H1 (cell line): ENCODE measurements at regions not wholly inside any gene's neighbourhood (a gene's known extent, or its start where the extent isn't known, plus 50 kb on each side); places are given as distances from the start of the nearest gene placed in this dataset.
A peak's percentile ranks its signal among the peaks of the same experiment; 100 is the strongest.
"Not testable (repeated sequence)": the region's sequence is repeated elsewhere in the genome, so short reads cannot be mapped to it uniquely, and the experiment has no call there.

Source experiments
- CTCF ChIA-PET: fragments of 300-600 bp; sonication (Branson Sonifier 250); formaldehyde crosslinking; loops from one replicate; lab custom pipeline; 2021; ENCODE audit not compliant: partially characterized antibody; lab: Charles Lee
- POLR2A ChIA-PET: fragments of 300-600 bp; sonication (Branson Sonifier 250); formaldehyde crosslinking; loops from one replicate; lab custom pipeline; 2021; ENCODE audit warnings: inconsistent platforms; ENCODE audit not compliant: partially characterized antibody; lab: Charles Lee
- DNase-seq, 2 experiments: peaks; one replicate each; pipeline versions ENCODE4 v3.0.0 to v3.0.0-alpha.2; 2010 to 2022; ENCODE audit warnings: low spot score in 2 of 2, low read depth in 1 of 2, mixed read lengths in 1 of 2
- FAIRE-seq: peaks from 2 replicates; lab custom pipeline; 2011; peaks lifted over from hg19 to GRCh38; lab: Jason Lieb, UNC
- H2AFZ ChIP-seq: 2 replicates; pipeline ENCODE4 v1.8.1; 2012; ENCODE audit warnings: low read length, inconsistent platforms
- H2AK5ac ChIP-seq: 2 replicates; pipeline ENCODE4 v1.6.1; 2013; ENCODE audit warnings: low read depth, low read length
- H2BK120ac ChIP-seq: replicated peaks from 2 replicates; pipeline ENCODE3; 2013; ENCODE audit warnings: low read depth, low read length, inconsistent platforms
- H2BK12ac ChIP-seq: 2 replicates; pipeline ENCODE4 v1.6.1; 2013; ENCODE audit warnings: low read depth, low read length
- H2BK15ac ChIP-seq: 2 replicates; pipeline ENCODE4 v1.6.1; 2013; ENCODE audit warnings: low read length
- H2BK20ac ChIP-seq: 2 replicates; pipeline ENCODE4 v1.6.1; 2013; ENCODE audit warnings: low read length
- H2BK5ac ChIP-seq: 2 replicates; pipeline ENCODE4 v1.6.1; 2013; ENCODE audit warnings: low read depth, low read length
- H3K14ac ChIP-seq: 2 replicates; pipeline ENCODE4 v1.6.1; 2013; ENCODE audit warnings: inconsistent platforms; ENCODE audit not compliant: insufficient read length
- H3K18ac ChIP-seq: 2 replicates; pipeline ENCODE4 v1.6.1; 2013; ENCODE audit warnings: low read length; ENCODE audit errors: extremely low read depth
- H3K23ac ChIP-seq: 2 replicates; pipeline ENCODE4 v1.6.1; 2013; ENCODE audit warnings: inconsistent platforms; ENCODE audit not compliant: insufficient read length
- H3K23me2 ChIP-seq: 2 replicates; pipeline ENCODE4 v1.6.1; 2013; ENCODE audit warnings: low read depth, low read length
- H3K27ac ChIP-seq: 2 replicates; pipeline ENCODE4 v1.6.1; 2011; ENCODE audit warnings: low read depth, low read length, inconsistent platforms
- H3K27me3 ChIP-seq, 4 experiments: replicated peaks in 1 of 4; 1 replicate in 1 of 4; 2 replicates in 3 of 4; pipeline versions ENCODE4 v1.6.1 to v1.8.1; 2011 to 2013; ENCODE audit warnings: low read length in 3 of 4, mild to moderate bottlenecking in 3 of 4, inconsistent platforms in 2 of 4, mixed read lengths in 2 of 4, moderate library complexity in 1 of 4; ENCODE audit not compliant: control insufficient read depth in 3 of 4, insufficient read depth in 3 of 4; ENCODE audit errors: extremely low read depth in 1 of 4
- H3K36me3 ChIP-seq, 4 experiments: 2 replicates each; pipeline versions ENCODE4 v1.6.1 to v1.8.1; 2011 to 2013; ENCODE audit warnings: mild to moderate bottlenecking in 4 of 4, low read length in 3 of 4, moderate library complexity in 2 of 4, control low read depth in 1 of 4, inconsistent platforms in 1 of 4; ENCODE audit not compliant: insufficient read depth in 4 of 4, control insufficient read depth in 2 of 4
- H3K4ac ChIP-seq: replicated peaks from 2 replicates; pipeline ENCODE3; 2013; ENCODE audit warnings: low read length, low read depth, mixed read lengths, inconsistent platforms; ENCODE audit not compliant: insufficient read length
- H3K4me1 ChIP-seq, 4 experiments: replicated peaks in 1 of 4; 1 replicate in 1 of 4; 2 replicates in 3 of 4; pipeline versions ENCODE4 v1.6.1 to v1.8.1; 2011 to 2013; ENCODE audit warnings: low read length in 3 of 4, inconsistent platforms in 2 of 4, mixed read lengths in 1 of 4; ENCODE audit not compliant: insufficient read depth in 4 of 4, control insufficient read depth in 3 of 4
- H3K4me2 ChIP-seq, 2 experiments: 2 replicates each; pipeline versions ENCODE4 v1.6.1 to v1.8.1; 2011 to 2013; ENCODE audit warnings: low read depth in 2 of 2, low read length in 2 of 2, control low read depth in 1 of 2, inconsistent platforms in 1 of 2, mild to moderate bottlenecking in 1 of 2; ENCODE audit not compliant: insufficient read depth in 1 of 2
- H3K4me3 ChIP-seq, 4 experiments: fragments of 200-600, 300-600 bp in 1 of 4; sonication (generic), shearing (Covaris generic), sonication (Bioruptor Twin) in 1 of 4; 2 replicates each; pipeline versions ENCODE4 v1.5.1 to v1.8.1; 2011 to 2016; ENCODE audit warnings: low read length in 4 of 4, low read depth in 3 of 4, control low read depth in 2 of 4, inconsistent platforms in 2 of 4, mild to moderate bottlenecking in 2 of 4, mixed read lengths in 1 of 4, moderate library complexity in 1 of 4; ENCODE audit not compliant: insufficient read depth in 2 of 4; ENCODE audit errors: extremely low read depth in 1 of 4
- H3K56ac ChIP-seq: replicated peaks from 2 replicates; pipeline ENCODE3; 2013; ENCODE audit warnings: low read depth, mild to moderate bottlenecking, mixed read lengths, low read length, inconsistent platforms; ENCODE audit not compliant: insufficient read length
- H3K79me1 ChIP-seq: 2 replicates; pipeline ENCODE4 v1.6.1; 2013; ENCODE audit warnings: low read depth, low read length, control low read depth
- H3K79me2 ChIP-seq, 2 experiments: 2 replicates each; pipeline versions ENCODE4 v1.6.1 to v1.8.1; 2012 to 2013; ENCODE audit warnings: low read length in 2 of 2, mild to moderate bottlenecking in 2 of 2, inconsistent platforms in 1 of 2; ENCODE audit not compliant: insufficient read depth in 2 of 2, control insufficient read depth in 1 of 2
- H3K9ac ChIP-seq, 4 experiments: replicated peaks in 1 of 4; 1 replicate in 1 of 4; 2 replicates in 3 of 4; pipeline versions ENCODE4 v1.6.1 to v1.8.1; 2011 to 2013; ENCODE audit warnings: low read depth in 3 of 4, low read length in 3 of 4, control low read depth in 2 of 4, mild to moderate bottlenecking in 2 of 4, moderate library complexity in 2 of 4, inconsistent platforms in 1 of 4; ENCODE audit errors: extremely low read depth in 1 of 4
- H3K9me3 ChIP-seq, 2 experiments: 2 replicates each; pipeline versions ENCODE4 v1.6.1 to v1.8.1; 2012 to 2013; ENCODE audit warnings: mild to moderate bottlenecking in 2 of 2, moderate library complexity in 2 of 2, control low read depth in 1 of 2, inconsistent platforms in 1 of 2, low read depth in 1 of 2, low read length in 1 of 2, mixed read lengths in 1 of 2; ENCODE audit not compliant: insufficient read depth in 2 of 2
- H4K20me1 ChIP-seq, 2 experiments: replicated peaks in 1 of 2; 2 replicates each; pipeline versions ENCODE3 to v1.8.1; 2011 to 2013; ENCODE audit warnings: inconsistent platforms in 2 of 2, low read length in 2 of 2, mild to moderate bottlenecking in 1 of 2; ENCODE audit not compliant: insufficient read depth in 2 of 2, control insufficient read depth in 1 of 2
- H4K5ac ChIP-seq: 2 replicates; pipeline ENCODE4 v1.6.1; 2013; ENCODE audit warnings: low read length, low read depth, mixed read lengths, inconsistent platforms; ENCODE audit not compliant: insufficient read length
- H4K8ac ChIP-seq: 2 replicates; pipeline ENCODE4 v1.8.0; 2013; ENCODE audit warnings: mild to moderate bottlenecking, moderate library complexity, low read length, inconsistent platforms; ENCODE audit not compliant: insufficient read depth; ENCODE audit errors: extremely low read depth
- H4K91ac ChIP-seq: replicated peaks from 2 replicates; pipeline ENCODE3; 2013; ENCODE audit warnings: low read length, mixed read lengths, inconsistent platforms; ENCODE audit not compliant: insufficient read length
- WGBS, 2 experiments: shearing (Covaris generic) in 1 of 2; methylation state at CpG; one replicate each; pipeline versions ENCODE4 v1.1.6 to v1.1.7; 2013 to 2015; ENCODE audit warnings: low lambda C conversion rate in 2 of 2, mixed read lengths in 2 of 2, inconsistent platforms in 1 of 2, low coverage in 1 of 2, missing lambda C conversion rate in 1 of 2; ENCODE audit not compliant: insufficient replicate concordance in 2 of 2, insufficient coverage in 1 of 2, insufficient read length in 1 of 2; ENCODE audit errors: extremely low coverage in 1 of 2, missing lambda C conversion rate in 1 of 2; 5-methylcytosine and 5-hydroxymethylcytosine counted together

- H3K36me3 ChIP-seq, H2BK120ac ChIP-seq, H3K4me1 ChIP-seq, H4K91ac ChIP-seq, POLR2A ChIA-PET, H2BK5ac ChIP-seq, H3K9ac ChIP-seq, H3K79me1 ChIP-seq, H3K23ac ChIP-seq, H2AK5ac ChIP-seq, H3K4ac ChIP-seq, H3K23me2 ChIP-seq, H3K18ac ChIP-seq, H4K5ac ChIP-seq, H4K20me1 ChIP-seq, H2BK15ac ChIP-seq, H3K79me2 ChIP-seq, CTCF ChIA-PET, H3K56ac ChIP-seq, H3K4me3 ChIP-seq, H3K4me2 ChIP-seq, H3K27me3 ChIP-seq, H2AFZ ChIP-seq, DNase-seq, H3K14ac ChIP-seq, H2BK12ac ChIP-seq, FAIRE-seq, H3K9me3 ChIP-seq, H3K27ac ChIP-seq, H4K8ac ChIP-seq, H2BK20ac ChIP-seq: not testable (repeated sequence)
- 99% methylated on average over 4 of the region's 5 CpGs; no CpG with 5 or more reads in 1 of the 2 experiments for WGBS, 2 experiments
Observed at GRCh38 chr11:25488176-25488575, 843.8 kb upstream of the ANO3 start.

GRCh38 chr11:25501426-25501825 lies 830.5 kb upstream of the ANO3 start:
- H3K18ac ChIP-seq, H3K4ac ChIP-seq, H3K79me1 ChIP-seq, H3K4me2 ChIP-seq, H2BK5ac ChIP-seq, H3K4me3 ChIP-seq, H3K27me3 ChIP-seq, H3K23me2 ChIP-seq, H2BK120ac ChIP-seq, H3K27ac ChIP-seq, H3K79me2 ChIP-seq, FAIRE-seq, H3K9me3 ChIP-seq, CTCF ChIA-PET, H2BK20ac ChIP-seq, H4K20me1 ChIP-seq, H3K56ac ChIP-seq, H3K36me3 ChIP-seq, POLR2A ChIA-PET, H2AK5ac ChIP-seq, H3K23ac ChIP-seq, H3K4me1 ChIP-seq, H4K91ac ChIP-seq, H4K5ac ChIP-seq, H2BK12ac ChIP-seq, H3K14ac ChIP-seq, H4K8ac ChIP-seq, H2BK15ac ChIP-seq: not testable (repeated sequence)
- 72% methylated on average over 5 of the region's 7 CpGs; no CpG with 5 or more reads in 1 of the 2 experiments for WGBS, 2 experiments
- DNase-seq, result peak in 1 of 2 experiments; percentile 50
- peak overlapping the region; percentile 79; the same call in 1 of the 2 replicates for H2AFZ ChIP-seq
- 0 out of 7 replicates have a peak overlapping the region, but pooled peaks of 1 of the 4 experiments have one; percentile 3 for H3K9ac ChIP-seq
